ENCODE measurements at regions not wholly inside any gene's neighbourhood (a gene's known extent, or its start where the extent isn't known, plus 50 kb on each side); places are given as distances from the start of the nearest gene placed in this dataset.

DNA sequence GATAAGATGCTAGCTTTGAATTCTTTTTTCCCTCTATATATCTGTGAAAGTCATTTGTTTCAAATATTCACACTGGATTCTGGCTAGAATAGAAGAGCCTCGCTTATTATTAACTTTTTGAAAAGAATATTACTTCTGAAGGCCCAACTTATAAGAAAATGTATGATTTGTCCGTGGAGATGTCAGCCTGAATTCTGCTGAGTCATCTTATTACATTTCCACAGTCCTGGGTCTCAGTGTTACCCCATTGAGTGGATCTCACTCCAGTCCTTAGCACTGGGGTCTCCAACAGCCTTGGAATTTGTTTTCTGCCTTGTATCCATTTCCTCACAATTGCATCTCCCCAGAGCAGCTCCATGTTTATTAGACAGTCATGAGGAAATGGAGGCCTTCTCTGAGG is 907.9 kb downstream of the VRK1 start:
- Histone ChIP-seq H3K36me3 (replicated peaks in 1 of 2; ENCODE audit: control insufficient read depth in 1 of 2, insufficient read depth in 2 of 2, low read length in 1 of 2) (no peaks in the 10 kb centered on the region), H3K27me3 (ENCODE audit: insufficient read depth) (no peaks in the 10 kb centered on the region), H4K20me1 (ENCODE audit: insufficient read depth) (no peaks in the 10 kb centered on the region), H3K9me2 (no peaks in the 10 kb centered on the region), H3F3A (replicated peaks; ENCODE audit: insufficient read depth) (no peaks in the 10 kb centered on the region), H3K4me3 (ENCODE audit: low read depth in 2 of 2, low read length in 1 of 2) (no peak overlapping the region), H3K79me2 (ENCODE audit: insufficient read depth) (no peaks in the 10 kb centered on the region), H3K9ac (no peak overlapping the region), H3K9me3 (no peaks in the 10 kb centered on the region), H2AFZ (ENCODE audit: low read depth) (no peak overlapping the region), H3K4me2 (no peak overlapping the region), H3K4me1 (ENCODE audit: control insufficient read depth in 1 of 2, insufficient read depth in 2 of 2, low read depth in 1 of 2, low read length in 1 of 2) (no peaks in the 10 kb centered on the region), H3K27ac (ENCODE audit: low read depth in 2 of 2, low read length in 1 of 2) (no peak overlapping the region)
- POLR2A ChIA-PET, result no interaction called here
- no peak for DNase-seq
- 3% methylated on average over 2 of the region's 2 CpGs for WGBS (ENCODE audit: low lambda C conversion rate)
- CTCF ChIA-PET, result no interaction called here
- TF ChIP-seq NFIC (IDR thresholded peaks at IDR 0.05; ENCODE audit: borderline replicate concordance), result no peak
- TF ChIP-seq FOXM1 (IDR thresholded peaks at IDR 0.05; ENCODE audit: low read depth), result no peak
- no peak for TF ChIP-seq TEAD4 (IDR thresholded peaks at IDR 0.05; ENCODE audit: borderline replicate concordance, insufficient read depth)
- TF ChIP-seq FOSL2 (IDR thresholded peaks at IDR 0.05; ENCODE audit: borderline replicate concordance, low read depth), result no peak
- no peak for TF ChIP-seq RAD21 (IDR thresholded peaks at IDR 0.05; ENCODE audit: low read length)
- TF ChIP-seq RCOR1 (IDR thresholded peaks at IDR 0.05; ENCODE audit: low read length), result no peak
- TF ChIP-seq, protein P1, sequence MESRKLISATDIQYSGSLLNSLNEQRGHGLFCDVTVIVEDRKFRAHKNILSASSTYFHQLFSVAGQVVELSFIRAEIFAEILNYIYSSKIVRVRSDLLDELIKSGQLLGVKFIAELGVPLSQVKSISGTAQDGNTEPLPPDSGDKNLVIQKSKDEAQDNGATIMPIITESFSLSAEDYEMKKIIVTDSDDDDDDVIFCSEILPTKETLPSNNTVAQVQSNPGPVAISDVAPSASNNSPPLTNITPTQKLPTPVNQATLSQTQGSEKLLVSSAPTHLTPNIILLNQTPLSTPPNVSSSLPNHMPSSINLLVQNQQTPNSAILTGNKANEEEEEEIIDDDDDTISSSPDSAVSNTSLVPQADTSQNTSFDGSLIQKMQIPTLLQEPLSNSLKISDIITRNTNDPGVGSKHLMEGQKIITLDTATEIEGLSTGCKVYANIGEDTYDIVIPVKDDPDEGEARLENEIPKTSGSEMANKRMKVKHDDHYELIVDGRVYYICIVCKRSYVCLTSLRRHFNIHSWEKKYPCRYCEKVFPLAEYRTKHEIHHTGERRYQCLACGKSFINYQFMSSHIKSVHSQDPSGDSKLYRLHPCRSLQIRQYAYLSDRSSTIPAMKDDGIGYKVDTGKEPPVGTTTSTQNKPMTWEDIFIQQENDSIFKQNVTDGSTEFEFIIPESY (IDR thresholded peaks at IDR 0.05; ENCODE audit: borderline replicate concordance, low read depth), result no peak
- TF ChIP-seq SMC3 (IDR thresholded peaks at IDR 0.05; ENCODE audit: low read depth, low read length), result no peak
- no peak for TF ChIP-seq MXI1 (IDR thresholded peaks at IDR 0.05; ENCODE audit: low read depth, low read length)
- TF ChIP-seq MEF2A (IDR thresholded peaks at IDR 0.05; ENCODE audit: borderline replicate concordance, low read depth), result no peak
- TF ChIP-seq TCF12 (IDR thresholded peaks at IDR 0.05), result no peak
- no peak for TF ChIP-seq TAF1 (IDR thresholded peaks at IDR 0.05; ENCODE audit: borderline replicate concordance, low read depth, low read length)
- TF ChIP-seq SIN3A (IDR thresholded peaks at IDR 0.05; ENCODE audit: borderline replicate concordance, low read depth, low read length), result no peak
- TF ChIP-seq RFX5 (IDR thresholded peaks at IDR 0.05; ENCODE audit: low read length), result no peak
- TF ChIP-seq, protein P2, sequence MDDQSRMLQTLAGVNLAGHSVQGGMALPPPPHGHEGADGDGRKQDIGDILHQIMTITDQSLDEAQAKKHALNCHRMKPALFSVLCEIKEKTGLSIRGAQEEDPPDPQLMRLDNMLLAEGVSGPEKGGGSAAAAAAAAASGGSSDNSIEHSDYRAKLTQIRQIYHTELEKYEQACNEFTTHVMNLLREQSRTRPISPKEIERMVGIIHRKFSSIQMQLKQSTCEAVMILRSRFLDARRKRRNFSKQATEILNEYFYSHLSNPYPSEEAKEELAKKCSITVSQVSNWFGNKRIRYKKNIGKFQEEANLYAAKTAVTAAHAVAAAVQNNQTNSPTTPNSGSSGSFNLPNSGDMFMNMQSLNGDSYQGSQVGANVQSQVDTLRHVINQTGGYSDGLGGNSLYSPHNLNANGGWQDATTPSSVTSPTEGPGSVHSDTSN (IDR thresholded peaks at IDR 0.05), result no peak
- TF ChIP-seq, protein P3, sequence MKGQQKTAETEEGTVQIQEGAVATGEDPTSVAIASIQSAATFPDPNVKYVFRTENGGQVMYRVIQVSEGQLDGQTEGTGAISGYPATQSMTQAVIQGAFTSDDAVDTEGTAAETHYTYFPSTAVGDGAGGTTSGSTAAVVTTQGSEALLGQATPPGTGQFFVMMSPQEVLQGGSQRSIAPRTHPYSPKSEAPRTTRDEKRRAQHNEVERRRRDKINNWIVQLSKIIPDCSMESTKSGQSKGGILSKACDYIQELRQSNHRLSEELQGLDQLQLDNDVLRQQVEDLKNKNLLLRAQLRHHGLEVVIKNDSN (IDR thresholded peaks at IDR 0.05; ENCODE audit: borderline replicate concordance, low read depth), result no peak

DNA sequence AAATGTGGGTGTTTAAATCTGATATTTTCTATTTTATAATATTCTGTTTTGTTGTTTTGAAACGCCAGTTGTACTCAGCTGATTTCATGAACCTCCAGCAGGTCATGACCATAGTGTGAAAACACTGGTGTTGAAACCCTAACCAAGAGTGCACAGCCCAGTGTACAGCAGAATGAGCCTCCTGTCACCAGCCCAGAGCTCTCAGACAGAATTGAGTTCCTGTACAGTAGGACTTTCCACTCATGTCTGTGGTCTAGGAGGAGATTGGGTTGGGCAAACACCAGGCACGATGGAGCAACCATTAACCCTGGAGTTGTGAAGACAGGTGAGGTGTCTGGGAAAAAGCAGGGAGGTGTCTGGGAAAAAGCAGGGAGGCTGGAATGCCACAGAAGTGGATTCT is 908.8 kb downstream of the VRK1 start:
- TF ChIP-seq EZH2phosphoT487 (IDR thresholded peaks at IDR 0.05; ENCODE audit: borderline replicate concordance, low read depth) (no peak), FOXJ3 (CRISPR knock-in tag; IDR thresholded peaks at IDR 0.05) (no peak), RFX5 (IDR thresholded peaks at IDR 0.05; ENCODE audit: low read length) (no peak), NRF1 (IDR thresholded peaks at IDR 0.05; ENCODE audit: low read depth, low read length) (no peak), GABPA (IDR thresholded peaks at IDR 0.05; ENCODE audit: low read depth) (no peak), TEAD4 (IDR thresholded peaks at IDR 0.05; ENCODE audit: borderline replicate concordance, insufficient read depth) (no peak), YY1 (IDR thresholded peaks at IDR 0.05; ENCODE audit: low read depth) (no peak), POLR2AphosphoS5 (IDR thresholded peaks at IDR 0.05; ENCODE audit: low read depth, low read length) (no peak), MEF2A (IDR thresholded peaks at IDR 0.05; ENCODE audit: borderline replicate concordance, low read depth) (no peak), MXI1 (IDR thresholded peaks at IDR 0.05; ENCODE audit: low read depth, low read length) (no peak), FOSL2 (IDR thresholded peaks at IDR 0.05; ENCODE audit: borderline replicate concordance, low read depth) (no peak)
- TF ChIP-seq, protein P4, sequence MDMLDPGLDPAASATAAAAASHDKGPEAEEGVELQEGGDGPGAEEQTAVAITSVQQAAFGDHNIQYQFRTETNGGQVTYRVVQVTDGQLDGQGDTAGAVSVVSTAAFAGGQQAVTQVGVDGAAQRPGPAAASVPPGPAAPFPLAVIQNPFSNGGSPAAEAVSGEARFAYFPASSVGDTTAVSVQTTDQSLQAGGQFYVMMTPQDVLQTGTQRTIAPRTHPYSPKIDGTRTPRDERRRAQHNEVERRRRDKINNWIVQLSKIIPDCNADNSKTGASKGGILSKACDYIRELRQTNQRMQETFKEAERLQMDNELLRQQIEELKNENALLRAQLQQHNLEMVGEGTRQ (IDR thresholded peaks at IDR 0.05; ENCODE audit: borderline replicate concordance, low read depth, low read length), result no peak
- TF ChIP-seq, protein P5, sequence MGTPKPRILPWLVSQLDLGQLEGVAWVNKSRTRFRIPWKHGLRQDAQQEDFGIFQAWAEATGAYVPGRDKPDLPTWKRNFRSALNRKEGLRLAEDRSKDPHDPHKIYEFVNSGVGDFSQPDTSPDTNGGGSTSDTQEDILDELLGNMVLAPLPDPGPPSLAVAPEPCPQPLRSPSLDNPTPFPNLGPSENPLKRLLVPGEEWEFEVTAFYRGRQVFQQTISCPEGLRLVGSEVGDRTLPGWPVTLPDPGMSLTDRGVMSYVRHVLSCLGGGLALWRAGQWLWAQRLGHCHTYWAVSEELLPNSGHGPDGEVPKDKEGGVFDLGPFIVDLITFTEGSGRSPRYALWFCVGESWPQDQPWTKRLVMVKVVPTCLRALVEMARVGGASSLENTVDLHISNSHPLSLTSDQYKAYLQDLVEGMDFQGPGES (IDR thresholded peaks at IDR 0.05; ENCODE audit: low read depth, low read length), result no peak
- Histone ChIP-seq H3K4me2 (no peak overlapping the region), H3K9me3 (no peaks in the 10 kb centered on the region), H3K36me3 (replicated peaks in 1 of 2; ENCODE audit: control insufficient read depth in 1 of 2, insufficient read depth in 2 of 2, low read length in 1 of 2) (no peaks in the 10 kb centered on the region), H3K9ac (no peak overlapping the region), H3F3A (replicated peaks; ENCODE audit: insufficient read depth) (no peaks in the 10 kb centered on the region), H3K79me2 (ENCODE audit: insufficient read depth) (no peaks in the 10 kb centered on the region), H3K4me3 (ENCODE audit: low read depth in 2 of 2, low read length in 1 of 2) (no peak overlapping the region), H3K27me3 (ENCODE audit: insufficient read depth) (no peaks in the 10 kb centered on the region), H3K9me2 (no peaks in the 10 kb centered on the region), H4K20me1 (ENCODE audit: insufficient read depth) (no peaks in the 10 kb centered on the region), H2AFZ (ENCODE audit: low read depth) (no peak overlapping the region), H3K4me1 (ENCODE audit: control insufficient read depth in 1 of 2, insufficient read depth in 2 of 2, low read depth in 1 of 2, low read length in 1 of 2) (no peaks in the 10 kb centered on the region), H3K27ac (ENCODE audit: low read depth in 2 of 2, low read length in 1 of 2) (no peak overlapping the region)
- POLR2A ChIA-PET, result no interaction called here
- CTCF ChIA-PET, result no interaction called here
- no peak for DNase-seq
- WGBS (ENCODE audit: low lambda C conversion rate), result 0% methylated on average over 2 of the region's 2 CpGs

Measured in SK-N-SH (cell line).